GM21526 (cell line): ENCODE measurements at regions not wholly inside any gene's neighbourhood (a gene's known extent, or its start where the extent isn't known, plus 50 kb on each side); places are given as distances from the start of the nearest gene placed in this dataset.

Experiments
- ATAC-seq: cut with Tn5 transposase; IDR thresholded peaks from one replicate; pipeline ENCODE4 v1.9.1; 2021; ENCODE audit warnings: moderate library complexity; ENCODE audit not compliant: unreplicated experiment, low FRiP score

GRCh38 chr7:3218411-3219225 lies 82.4 kb upstream of the SDK1 start:
- ATAC-seq: no peak

- ATAC-seq: no peak
Observed at GRCh38 chr7:3229904-3230470, 71.1 kb upstream of the SDK1 start.

GRCh38 chr7:3230908-3231307 lies 70.1 kb upstream of the SDK1 start:
- no peak for ATAC-seq

- ATAC-seq: no peak
Observed at GRCh38 chr7:3232228-3232627, 68.8 kb upstream of the SDK1 start.

GRCh38 chr7:3233301-3233700 lies 67.8 kb upstream of the SDK1 start:
- no peak for ATAC-seq

GRCh38 chr7:3234051-3234450 lies 67.0 kb upstream of the SDK1 start:
- ATAC-seq: no peak

- ATAC-seq: no peak
Observed at GRCh38 chr7:3234851-3235250, 66.2 kb upstream of the SDK1 start.

GRCh38 chr7:3235322-3235721 lies 65.7 kb upstream of the SDK1 start:
- no peak for ATAC-seq

GRCh38 chr7:3236268-3236667 lies 64.8 kb upstream of the SDK1 start:
- ATAC-seq: no peak

GRCh38 chr7:3238525-3239210 lies 62.4 kb upstream of the SDK1 start:
- ATAC-seq: no peak

GRCh38 chr7:3239291-3239691 lies 61.8 kb upstream of the SDK1 start:
- no peak for ATAC-seq

- ATAC-seq: no peak
Observed at GRCh38 chr7:3240826-3241430, 60.1 kb upstream of the SDK1 start.

GRCh38 chr7:3241686-3242258 lies 59.3 kb upstream of the SDK1 start:
- no peak for ATAC-seq

- ATAC-seq: no peak
Observed at GRCh38 chr7:3242398-3242972, 58.6 kb upstream of the SDK1 start.

GRCh38 chr7:3243256-3243655 lies 57.8 kb upstream of the SDK1 start:
- no peak for ATAC-seq

GRCh38 chr7:3243680-3244079 lies 57.4 kb upstream of the SDK1 start:
- no peak for ATAC-seq

GRCh38 chr7:3244241-3244814 lies 56.7 kb upstream of the SDK1 start:
- ATAC-seq: no peak

- no peak for ATAC-seq
Observed at GRCh38 chr7:3245077-3245476, 56.0 kb upstream of the SDK1 start.

- ATAC-seq: no peak
Observed at GRCh38 chr7:3245721-3246120, 55.3 kb upstream of the SDK1 start.

GRCh38 chr7:3246127-3246526 lies 54.9 kb upstream of the SDK1 start:
- ATAC-seq: no peak
